Sigmoid colon (tissue), 6 donors: ENCODE measurements at regions not wholly inside any gene's neighbourhood (a gene's known extent, or its start where the extent isn't known, plus 50 kb on each side); places are given as distances from the start of the nearest gene placed in this dataset.

Experiments used
- DNase-seq: peaks from one replicate; pipeline ENCODE4 v3.0.0-alpha.2; 2019
- H3K27ac ChIP-seq, 4 donors: fragments of 200-600 bp; sonication (generic); one replicate each; pipeline ENCODE4 v1.5.1; 2016 to 2019; ENCODE audit warnings: mild to moderate bottlenecking in 1 of 4
- H3K27me3 ChIP-seq, 3 donors: fragments of 200-600 bp; sonication (generic); one replicate each; pipeline ENCODE4 v1.5.1; 2019; ENCODE audit warnings: mild to moderate bottlenecking in 1 of 3
- H3K36me3 ChIP-seq, 4 donors: fragments of 200-600 bp; sonication (generic); one replicate each; pipeline ENCODE4 v1.5.1; 2016 to 2019
- H3K4me1 ChIP-seq, 4 donors: fragments of 200-600 bp; sonication (generic); one replicate each; pipeline ENCODE4 v1.5.1; 2017 to 2019
- H3K4me3 ChIP-seq, 4 donors: fragments of 200-600 bp; sonication (generic); one replicate each; pipeline ENCODE4 v1.5.1; 2017 to 2019; ENCODE audit warnings: mild to moderate bottlenecking in 2 of 4, moderate library complexity in 1 of 4
- H3K9me3 ChIP-seq, 4 donors: fragments of 200-600 bp in 3 of 4; sonication (generic) in 3 of 4; one replicate each; pipeline versions ENCODE4 v1.5.1 to v1.6.1; 2013 to 2019
- CTCF ChIP-seq, 4 experiments: fragments of 450-650 bp in 3 of 4; fragments of 200-600 bp in 1 of 4; IDR thresholded peaks; one replicate each; pipeline ENCODE4 v1.5.1; 2016 to 2019; ENCODE audit warnings: antibody characterized with exemption in 4 of 4, mild to moderate bottlenecking in 3 of 4, moderate library complexity in 2 of 4
- EP300 ChIP-seq, 4 donors: sonication (generic); formaldehyde crosslinking; IDR thresholded peaks; one replicate each; pipeline ENCODE4 v1.6.1; 2017; ENCODE audit warnings: antibody characterized with exemption in 4 of 4
- POLR2A ChIP-seq, 2 donors: fragments of 450-650 bp; IDR thresholded peaks; one replicate each; pipeline ENCODE4 v1.6.1; 2016; ENCODE audit warnings: antibody characterized with exemption in 2 of 2, mild to moderate bottlenecking in 2 of 2, moderate library complexity in 2 of 2
- POLR2AphosphoS5 ChIP-seq, 4 donors: sonication (generic); formaldehyde crosslinking; IDR thresholded peaks; one replicate each; pipeline ENCODE4 v1.6.1; 2017; ENCODE audit warnings: antibody characterized with exemption in 4 of 4
- WGBS, 2 donors: extraction: QIAGEN DNeasy Blood & Tissue Kit; methylation state at CpG; one replicate each; pipeline ENCODE4 v1.1.7; 2013; 5-methylcytosine and 5-hydroxymethylcytosine counted together
- intact Hi-C: fragments of 100-400 bp; cut with DNase I; formaldehyde crosslinking; loops from one replicate; pipeline ENCODE4 v1.15.1; 2023
- donor health status: healthy with polysubstance abuse.
- donor health status: healthy.

GRCh38 chr9:7304627-7304995 is 495.0 kb downstream of the DMAC1 start:
- H3K36me3 ChIP-seq = no peaks in the 10 kb centered on the region
- H3K9me3 ChIP-seq = peaks cover 0 to 2% (median 0%) of the 10 kb centered on the region in 4 donors
- no peak for DNase-seq
- intact Hi-C loops = no loop called here
- TF ChIP-seq EP300 (IDR thresholded peaks at IDR 0.05) (no peak), POLR2A (IDR thresholded peaks at IDR 0.05) (no peak), POLR2AphosphoS5 (IDR thresholded peaks at IDR 0.05) (no peak), CTCF (IDR thresholded peaks at IDR 0.05) (no peak)
- no peaks in the 10 kb centered on the region for H3K27me3 ChIP-seq
- no peak overlapping the region for H3K27ac ChIP-seq
- H3K4me3 ChIP-seq = no peak overlapping the region
- H3K4me1 ChIP-seq = no peaks in the 10 kb centered on the region
- 77 to 86% methylated on average over 5 of the region's 5 CpGs for WGBS, 2 donors

DNA sequence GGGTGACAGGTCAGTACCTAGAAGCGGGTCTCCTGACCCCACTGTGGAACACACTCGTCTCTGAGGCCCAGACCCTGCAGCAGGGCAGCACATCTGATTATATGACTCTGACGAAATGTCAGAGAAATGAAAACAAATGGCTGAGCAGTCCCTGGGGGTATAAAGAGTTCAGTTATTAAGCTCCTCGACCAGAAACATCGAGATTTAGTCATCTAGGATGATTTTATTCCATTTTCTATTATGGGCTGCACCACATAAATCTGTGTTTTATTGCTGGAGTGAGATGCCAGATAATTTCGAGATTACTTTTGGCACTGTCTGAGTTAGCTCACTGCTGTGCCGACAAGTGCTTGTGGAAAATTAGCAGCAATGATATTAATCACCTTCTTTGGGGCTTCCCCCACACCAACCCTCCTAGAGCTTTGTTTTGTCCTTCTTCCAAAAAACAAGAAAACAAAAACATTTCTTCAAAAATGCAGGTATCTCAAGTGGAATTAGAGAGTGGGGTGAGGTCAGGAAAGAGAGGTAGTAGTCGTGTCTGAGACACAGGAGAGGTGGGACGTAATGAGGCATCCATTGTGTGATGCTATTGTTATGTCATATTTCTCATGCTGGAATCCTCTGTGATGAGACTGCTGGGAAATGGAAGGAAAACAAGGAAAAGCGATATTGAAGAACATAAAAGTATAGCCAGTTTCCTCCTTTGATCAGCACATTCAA is 495.5 kb downstream of the DMAC1 start:
- Histone ChIP-seq H3K4me3 (no peak overlapping the region), H3K27ac (no peak overlapping the region), H3K9me3 (peaks cover 0 to 2% (median 0%) of the 10 kb centered on the region in 4 donors), H3K4me1 (no peaks in the 10 kb centered on the region), H3K27me3 (no peaks in the 10 kb centered on the region), H3K36me3 (no peaks in the 10 kb centered on the region)
- no peak for DNase-seq
- 70 to 79% methylated on average over 10 of the region's 10 CpGs for WGBS, 2 donors
- no peak for TF ChIP-seq CTCF (IDR thresholded peaks at IDR 0.05)
- TF ChIP-seq POLR2AphosphoS5 (IDR thresholded peaks at IDR 0.05) = no peak
- TF ChIP-seq POLR2A (IDR thresholded peaks at IDR 0.05) = no peak
- TF ChIP-seq EP300 (IDR thresholded peaks at IDR 0.05) = no peak
- intact Hi-C loops = no loop called here

- H3K27me3 ChIP-seq = no peaks in the 10 kb centered on the region
- 86 to 91% methylated on average over 3 of the region's 3 CpGs for WGBS, 2 donors
- H3K27ac ChIP-seq = no peak overlapping the region
- intact Hi-C loops = no loop called here
- H3K36me3 ChIP-seq = no peaks in the 10 kb centered on the region
- no peaks in the 10 kb centered on the region for H3K9me3 ChIP-seq
- no peaks in the 10 kb centered on the region for H3K4me1 ChIP-seq
- H3K4me3 ChIP-seq = no peak overlapping the region
- DNase-seq = no peak
- TF ChIP-seq CTCF (IDR thresholded peaks at IDR 0.05) (no peak), POLR2AphosphoS5 (IDR thresholded peaks at IDR 0.05) (no peak), POLR2A (IDR thresholded peaks at IDR 0.05) (no peak), EP300 (IDR thresholded peaks at IDR 0.05) (no peak)
Observed at GRCh38 chr9:7300484-7300883, 499.1 kb downstream of the DMAC1 start.

DNA sequence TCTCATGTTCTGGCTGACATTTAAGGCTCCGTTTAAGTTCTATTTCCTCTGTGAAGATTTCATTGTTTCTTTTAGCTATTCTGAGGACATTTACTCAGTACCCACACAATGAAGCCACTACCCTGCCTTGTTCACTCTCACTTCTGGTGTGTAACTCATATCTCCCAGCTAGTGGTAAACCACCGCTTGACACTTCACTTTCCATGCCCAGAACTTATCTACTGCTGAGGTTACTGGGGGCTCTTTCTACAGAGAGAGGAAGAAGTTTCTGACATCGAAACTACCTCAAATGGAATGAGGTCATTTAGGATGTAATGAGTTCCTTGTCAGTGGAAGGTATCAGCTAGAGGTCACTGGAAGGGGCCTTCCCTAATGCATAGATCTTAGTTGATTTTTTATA is 501.5 kb downstream of the DMAC1 start:
- Histone ChIP-seq H3K4me1 (no peaks in the 10 kb centered on the region), H3K27ac (no peak overlapping the region), H3K36me3 (no peaks in the 10 kb centered on the region), H3K9me3 (no peaks in the 10 kb centered on the region), H3K27me3 (no peaks in the 10 kb centered on the region), H3K4me3 (no peak overlapping the region)
- DNase-seq = no peak
- 55 to 82% methylated on average over 3 of the region's 3 CpGs for WGBS, 2 donors
- intact Hi-C loops = no loop called here
- TF ChIP-seq POLR2A (IDR thresholded peaks at IDR 0.05) (no peak), POLR2AphosphoS5 (IDR thresholded peaks at IDR 0.05) (no peak), EP300 (IDR thresholded peaks at IDR 0.05) (no peak), CTCF (IDR thresholded peaks at IDR 0.05) (no peak)

- WGBS, 2 donors = 90 to 92% methylated on average over 1 of the region's 1 CpG
- no peak for TF ChIP-seq EP300 (IDR thresholded peaks at IDR 0.05)
- no peak for TF ChIP-seq POLR2A (IDR thresholded peaks at IDR 0.05)
- no peak for TF ChIP-seq CTCF (IDR thresholded peaks at IDR 0.05)
- no peak for TF ChIP-seq POLR2AphosphoS5 (IDR thresholded peaks at IDR 0.05)
- H3K36me3 ChIP-seq = no peaks in the 10 kb centered on the region
- DNase-seq = no peak
- intact Hi-C loops = no loop called here
- H3K27ac ChIP-seq = no peak overlapping the region
- no peaks in the 10 kb centered on the region for H3K9me3 ChIP-seq
- no peaks in the 10 kb centered on the region for H3K4me1 ChIP-seq
- H3K4me3 ChIP-seq = no peak overlapping the region
- no peaks in the 10 kb centered on the region for H3K27me3 ChIP-seq
Observed at GRCh38 chr9:7297521-7297920, 502.1 kb downstream of the DMAC1 start.
